Activated naive CD4-positive, alpha-beta T cell treated with anti-CD3 and anti-CD28 coated beads, Interleukin-2, amount 10 ng/mL, durations not matched to agents 7 days and 5 days (primary cell): ENCODE measurements at regions not wholly inside any gene's neighbourhood (a gene's known extent, or its start where the extent isn't known, plus 50 kb on each side); places are given as distances from the start of the nearest gene placed in this dataset.
A peak's percentile ranks its signal among the peaks of the same experiment; 100 is the strongest.
"Not testable (repeated sequence)": the region's sequence is repeated elsewhere in the genome, so short reads cannot be mapped to it uniquely, and the experiment has no call there.

Source experiments
- CTCF ChIA-PET: fragments of 350-600 bp; sonication (Branson Sonifier 250); formaldehyde crosslinking; loops from one replicate; lab custom pipeline; 2021; ENCODE audit warnings: antibody characterized with exemption; lab: Charles Lee
- DNase-seq: peaks from one replicate; pipeline ENCODE4 v3.0.0-alpha.2; 2020
- H3K27ac Mint-ChIP-seq: one replicate; pipeline ENCODE4 v1.8.0; 2021; ENCODE audit warnings: mild to moderate bottlenecking, moderate library complexity, mixed read lengths
- H3K27me3 Mint-ChIP-seq: one replicate; pipeline ENCODE4 v1.8.0; 2021; ENCODE audit warnings: mild to moderate bottlenecking, mixed read lengths
- H3K36me3 Mint-ChIP-seq: one replicate; pipeline ENCODE4 v1.8.0; 2021; ENCODE audit warnings: mixed read lengths
- H3K4me1 Mint-ChIP-seq: one replicate; pipeline ENCODE4 v1.8.0; 2021; ENCODE audit warnings: mixed read lengths
- H3K4me3 Mint-ChIP-seq: one replicate; pipeline ENCODE4 v1.8.0; 2021; ENCODE audit warnings: mild to moderate bottlenecking, moderate library complexity, mixed read lengths
- H3K9me3 Mint-ChIP-seq: one replicate; pipeline ENCODE4 v1.8.0; 2021; ENCODE audit warnings: mixed read lengths

GRCh38 chr5:120108586-120109248, 355.4 kb upstream of the PRR16 start:
- H3K27ac Mint-ChIP-seq, result no peak overlapping the region
- CTCF ChIA-PET, result interaction anchor here (0.7 kb wide), 1 partner anchor 206 kb away, joined by 3 read pairs; no protein-coding TSS in a partner anchor
- peaks cover 7% of the 10 kb centered on the region for H3K27me3 Mint-ChIP-seq
- H3K9me3 Mint-ChIP-seq, result no peaks in the 10 kb centered on the region
- H3K4me3 Mint-ChIP-seq, result no peak overlapping the region
- DNase-seq, result no peak
- H3K36me3 Mint-ChIP-seq, result no peaks in the 10 kb centered on the region
- no peaks in the 10 kb centered on the region for H3K4me1 Mint-ChIP-seq

DNA sequence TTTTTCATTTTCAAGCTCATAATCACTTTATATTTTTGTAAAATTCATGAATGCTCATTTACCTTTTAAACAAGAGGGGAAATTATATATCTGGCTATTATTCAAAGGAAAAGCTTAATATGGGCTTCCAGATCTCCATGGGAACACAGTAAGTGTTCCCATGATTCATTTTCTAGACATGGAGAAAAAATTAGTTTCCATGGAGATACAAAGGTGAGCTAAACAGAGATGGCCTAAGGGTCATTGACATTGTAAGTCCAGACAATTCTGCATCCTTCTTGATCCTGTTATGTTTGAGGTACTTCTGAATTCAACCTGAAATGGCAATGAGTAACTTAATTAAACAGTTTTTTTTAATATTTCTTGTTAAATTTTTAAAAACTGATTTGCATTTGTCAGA, 341.4 kb upstream of the PRR16 start:
- H3K27me3 Mint-ChIP-seq, result no peaks in the 10 kb centered on the region
- H3K27ac Mint-ChIP-seq, result no peak overlapping the region
- peaks cover 2% of the 10 kb centered on the region for H3K9me3 Mint-ChIP-seq
- no peak overlapping the region for H3K4me3 Mint-ChIP-seq
- no peaks in the 10 kb centered on the region for H3K36me3 Mint-ChIP-seq
- CTCF ChIA-PET, result no interaction called here
- no peak for DNase-seq
- no peaks in the 10 kb centered on the region for H3K4me1 Mint-ChIP-seq

DNA sequence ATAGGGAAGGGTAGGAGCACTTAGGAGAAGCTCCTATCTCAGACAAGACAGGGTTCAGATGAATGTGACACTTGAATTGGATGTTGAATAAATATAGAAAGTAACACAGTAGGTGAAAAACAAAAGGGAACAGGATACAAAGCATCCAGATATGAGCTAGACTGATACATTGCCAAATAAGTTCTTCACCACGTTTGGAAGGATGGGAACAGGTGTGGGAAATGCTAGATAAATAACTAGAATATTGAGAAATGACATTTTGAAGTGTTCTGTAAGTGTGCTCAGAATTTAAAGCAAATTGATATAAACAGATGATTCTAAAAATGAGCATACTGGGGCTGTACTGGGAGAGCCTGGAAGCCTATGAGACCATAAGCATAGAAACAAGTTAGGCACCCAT, 340.1 kb upstream of the PRR16 start:
- Mint-ChIP-seq H3K36me3 (no peaks in the 10 kb centered on the region), H3K27me3 (no peaks in the 10 kb centered on the region), H3K4me1 (no peaks in the 10 kb centered on the region), H3K27ac (no peak overlapping the region), H3K4me3 (no peak overlapping the region), H3K9me3 (peaks cover 2% of the 10 kb centered on the region)
- no peak for DNase-seq
- CTCF ChIA-PET, result no interaction called here

DNA sequence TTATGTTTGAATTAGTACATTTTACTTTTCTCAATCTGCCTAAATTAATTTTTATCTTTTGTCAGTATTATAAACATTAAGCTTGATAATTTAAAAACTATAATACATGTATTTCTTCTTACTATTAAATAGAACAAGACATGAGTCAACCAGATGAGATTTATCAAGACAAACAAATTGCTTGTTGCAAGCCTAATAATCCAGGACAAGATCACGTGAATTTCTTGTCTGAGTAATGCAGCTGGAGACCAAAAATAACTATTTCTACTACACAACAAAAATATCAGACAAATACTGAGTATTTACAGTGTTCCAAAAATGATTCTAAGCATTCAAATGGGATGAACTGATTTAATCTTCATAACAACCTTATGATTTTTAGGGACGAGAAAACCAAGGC, 339.1 kb upstream of the PRR16 start:
- Mint-ChIP-seq H3K36me3 (no peaks in the 10 kb centered on the region), H3K9me3 (peaks cover 2% of the 10 kb centered on the region), H3K27me3 (no peaks in the 10 kb centered on the region), H3K27ac (no peak overlapping the region), H3K4me1 (no peaks in the 10 kb centered on the region), H3K4me3 (no peak overlapping the region)
- no peak for DNase-seq
- CTCF ChIA-PET, result interaction anchor here (0.7 kb wide), 1 partner anchor 16 kb away, joined by 3 read pairs; no protein-coding TSS in a partner anchor

DNA sequence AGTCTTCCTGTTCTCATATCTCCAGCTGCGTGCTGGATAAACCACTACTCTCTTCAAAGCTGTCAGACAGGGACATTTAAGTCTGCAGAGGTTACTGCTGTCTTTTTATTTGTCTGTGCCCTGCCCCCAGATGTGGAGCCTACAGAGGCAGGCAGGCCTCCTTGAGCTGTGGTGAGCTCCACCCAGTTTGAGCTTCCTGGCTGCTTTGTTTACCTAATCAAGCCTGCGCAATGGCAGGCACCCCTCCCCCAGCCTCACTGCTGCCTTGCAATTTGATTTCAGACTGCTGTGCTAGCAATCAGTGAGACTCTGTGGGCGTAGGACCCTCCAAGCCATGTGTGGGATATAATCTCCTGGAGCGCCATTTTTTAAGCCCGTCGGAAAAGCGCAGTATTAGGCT, 331.8 kb upstream of the PRR16 start:
- CTCF ChIA-PET, H3K36me3 Mint-ChIP-seq, H3K4me1 Mint-ChIP-seq, H3K27me3 Mint-ChIP-seq, H3K27ac Mint-ChIP-seq: not testable (repeated sequence)
- Mint-ChIP-seq H3K4me3 (peak overlapping the region; percentile 53), H3K9me3 (peaks cover 12% of the 10 kb centered on the region)
- peak; percentile 31 for DNase-seq

- CTCF ChIA-PET, result no interaction called here
Observed at GRCh38 chr5:120134944-120135343, 329.2 kb upstream of the PRR16 start.

DNA sequence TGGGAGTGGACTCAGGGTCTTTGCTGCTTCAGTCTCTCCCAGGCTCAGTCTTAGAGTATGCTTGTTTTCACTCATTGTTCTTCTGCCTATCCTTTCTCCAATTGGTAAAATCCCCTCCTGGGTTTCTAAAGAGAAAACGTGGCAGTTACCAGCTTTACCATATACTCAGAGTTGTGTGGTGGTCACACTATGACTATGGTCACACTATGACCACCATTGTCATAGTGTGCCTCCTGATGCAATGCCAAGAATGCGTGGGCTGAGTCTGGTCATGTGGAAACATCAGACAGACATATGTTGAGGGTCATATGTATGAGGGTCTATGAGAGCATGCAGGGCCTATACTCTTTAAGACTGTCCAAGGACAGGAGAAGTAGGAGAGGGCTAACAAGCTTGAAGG, 326.5 kb upstream of the PRR16 start:
- Mint-ChIP-seq H3K9me3 (peaks cover 4% of the 10 kb centered on the region), H3K4me3 (no peak overlapping the region), H3K27me3 (no peaks in the 10 kb centered on the region), H3K36me3 (no peaks in the 10 kb centered on the region), H3K4me1 (peaks cover 3% of the 10 kb centered on the region), H3K27ac (no peak overlapping the region)
- CTCF ChIA-PET, result no interaction called here
- DNase-seq, result no peak

More at GRCh38 chr5:120134944-120135343, 329.2 kb upstream of the PRR16 start:
- Mint-ChIP-seq H3K4me3 (no peak overlapping the region), H3K27ac (no peak overlapping the region), H3K27me3 (no peaks in the 10 kb centered on the region), H3K4me1 (peaks cover 5% of the 10 kb centered on the region), H3K9me3 (peaks cover 12% of the 10 kb centered on the region), H3K36me3 (no peaks in the 10 kb centered on the region)
- no peak for DNase-seq

GRCh38 chr5:120139039-120139438, 325.1 kb upstream of the PRR16 start:
- H3K36me3 Mint-ChIP-seq, result no peaks in the 10 kb centered on the region

DNA sequence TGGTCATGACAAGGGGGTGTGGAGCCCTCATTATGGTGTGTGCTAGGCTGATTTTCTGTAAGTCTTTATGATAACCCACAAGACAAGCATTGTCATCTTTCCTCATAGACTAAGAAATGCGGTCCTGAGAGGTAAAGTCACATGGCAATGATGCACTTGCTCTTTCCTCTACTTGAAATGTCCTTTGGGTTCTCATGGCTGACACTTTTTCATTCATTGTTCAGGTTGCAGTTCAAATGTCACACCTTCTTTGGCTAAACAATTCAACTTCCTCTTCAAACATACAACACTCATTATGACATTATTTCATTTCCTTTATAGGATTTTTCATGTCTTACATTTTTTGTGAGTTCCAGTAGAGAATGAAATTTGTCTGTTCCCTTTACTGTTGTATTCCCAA, 323.6 kb upstream of the PRR16 start:
- Mint-ChIP-seq H3K9me3 (peaks cover 2% of the 10 kb centered on the region), H3K27me3 (no peaks in the 10 kb centered on the region), H3K36me3 (no peaks in the 10 kb centered on the region), H3K27ac (no peak overlapping the region), H3K4me3 (no peak overlapping the region), H3K4me1 (no peaks in the 10 kb centered on the region)
- CTCF ChIA-PET, result interaction anchor here (0.5 kb wide), 1 partner anchor 16 kb away, joined by 3 read pairs; no protein-coding TSS in a partner anchor
- no peak for DNase-seq

More at GRCh38 chr5:120139039-120139438, 325.1 kb upstream of the PRR16 start:
- H3K4me3 Mint-ChIP-seq, result no peak overlapping the region
- no peaks in the 10 kb centered on the region for H3K27me3 Mint-ChIP-seq
- no peak overlapping the region for H3K27ac Mint-ChIP-seq
- CTCF ChIA-PET, result no interaction called here
- H3K9me3 Mint-ChIP-seq, result peaks cover 2% of the 10 kb centered on the region
- no peaks in the 10 kb centered on the region for H3K4me1 Mint-ChIP-seq
- no peak for DNase-seq

GRCh38 chr5:120141076-120141475, 323.0 kb upstream of the PRR16 start:
- CTCF ChIA-PET, result interaction anchor here (0.5 kb wide), 1 partner anchor 16 kb away, joined by 3 read pairs; no protein-coding TSS in a partner anchor
- Mint-ChIP-seq H3K4me3 (no peak overlapping the region), H3K27me3 (no peaks in the 10 kb centered on the region), H3K4me1 (no peaks in the 10 kb centered on the region), H3K27ac (no peak overlapping the region), H3K36me3 (no peaks in the 10 kb centered on the region), H3K9me3 (peaks cover 5% of the 10 kb centered on the region)
- DNase-seq, result no peak

- H3K36me3 Mint-ChIP-seq, result no peaks in the 10 kb centered on the region
Observed at GRCh38 chr5:120146787-120147186, 317.3 kb upstream of the PRR16 start.

DNA sequence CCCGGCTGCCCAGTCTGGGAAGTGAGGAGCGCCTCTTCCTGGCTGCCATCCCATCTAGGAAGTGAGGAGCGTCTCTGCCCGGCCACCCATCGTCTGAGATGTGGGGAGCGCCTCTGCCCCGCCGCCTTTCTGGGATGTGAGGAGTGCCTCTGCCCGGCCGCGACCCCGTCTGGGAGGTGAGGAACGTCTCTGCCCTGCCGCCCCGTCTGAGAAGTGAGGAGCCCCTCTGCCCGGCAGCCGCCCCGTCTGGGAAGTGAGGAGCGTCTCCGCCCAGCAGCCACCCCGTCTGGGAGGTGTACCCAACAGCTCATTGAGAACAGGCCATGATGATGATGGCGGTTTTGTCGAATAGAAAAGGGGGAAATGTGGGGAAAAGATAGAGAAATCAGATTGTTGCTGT, 316.2 kb upstream of the PRR16 start:
- H3K27me3 Mint-ChIP-seq, H3K27ac Mint-ChIP-seq, CTCF ChIA-PET, DNase-seq, H3K36me3 Mint-ChIP-seq, H3K4me1 Mint-ChIP-seq, H3K9me3 Mint-ChIP-seq, H3K4me3 Mint-ChIP-seq: not testable (repeated sequence)

More at GRCh38 chr5:120146787-120147186, 317.3 kb upstream of the PRR16 start:
- Mint-ChIP-seq H3K27ac (no peak overlapping the region), H3K9me3 (peaks cover 6% of the 10 kb centered on the region), H3K4me3 (no peak overlapping the region), H3K27me3 (no peaks in the 10 kb centered on the region), H3K4me1 (no peaks in the 10 kb centered on the region)
- no peak for DNase-seq
- CTCF ChIA-PET, result no interaction called here

DNA sequence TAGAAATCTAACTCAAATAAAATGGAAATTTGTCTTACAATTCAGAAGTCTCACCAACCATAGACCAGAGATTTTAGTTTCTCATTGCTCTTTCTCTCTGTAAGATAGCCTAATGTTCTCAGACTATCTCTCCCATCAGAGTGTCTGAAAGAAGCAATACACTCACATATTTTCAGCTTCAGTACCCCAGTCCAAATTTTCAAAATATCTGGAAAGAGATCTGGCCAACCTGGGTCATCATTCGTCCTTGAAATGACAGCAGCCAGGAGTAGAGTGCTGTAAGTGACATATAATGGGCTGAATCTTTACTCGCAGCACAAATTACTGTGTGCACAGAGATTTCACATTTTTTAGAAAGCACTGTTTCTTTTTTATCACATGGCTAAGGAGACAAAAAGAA, 313.3 kb upstream of the PRR16 start:
- Mint-ChIP-seq H3K4me3 (no peak overlapping the region), H3K9me3 (peaks cover 3% of the 10 kb centered on the region), H3K27me3 (no peaks in the 10 kb centered on the region), H3K36me3 (no peaks in the 10 kb centered on the region), H3K27ac (no peak overlapping the region), H3K4me1 (no peaks in the 10 kb centered on the region)
- DNase-seq, result no peak
- CTCF ChIA-PET, result no interaction called here

DNA sequence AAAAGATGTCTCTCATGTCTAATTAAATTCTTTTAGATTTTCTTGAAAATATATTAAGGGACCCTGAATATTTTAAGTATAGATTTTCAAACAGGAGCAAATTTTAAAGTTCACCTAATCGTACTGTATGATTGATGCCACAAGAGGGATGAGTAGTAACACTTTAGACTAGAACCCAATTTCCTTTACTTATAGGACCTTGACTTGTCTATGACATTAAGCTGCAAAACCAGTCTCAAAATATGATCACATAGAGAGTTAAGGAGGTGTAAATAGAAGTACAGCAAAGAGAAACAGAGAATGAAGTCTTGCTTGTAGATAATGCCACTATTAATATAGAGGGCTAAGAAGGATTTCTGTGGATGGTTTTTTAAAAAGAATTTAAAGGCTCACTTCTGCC, 312.9 kb upstream of the PRR16 start:
- H3K27me3 Mint-ChIP-seq, result no peaks in the 10 kb centered on the region
- no peaks in the 10 kb centered on the region for H3K9me3 Mint-ChIP-seq
- no peaks in the 10 kb centered on the region for H3K4me1 Mint-ChIP-seq
- DNase-seq, result no peak
- no peaks in the 10 kb centered on the region for H3K36me3 Mint-ChIP-seq
- no peak overlapping the region for H3K4me3 Mint-ChIP-seq
- no peak overlapping the region for H3K27ac Mint-ChIP-seq
- CTCF ChIA-PET, result no interaction called here

GRCh38 chr5:120151825-120152224, 312.3 kb upstream of the PRR16 start:
- no peaks in the 10 kb centered on the region for H3K27me3 Mint-ChIP-seq
- CTCF ChIA-PET, result no interaction called here

More at GRCh38 chr5:120151825-120152224, 312.3 kb upstream of the PRR16 start:
- Mint-ChIP-seq H3K27ac (no peak overlapping the region), H3K9me3 (no peaks in the 10 kb centered on the region), H3K36me3 (no peaks in the 10 kb centered on the region), H3K4me1 (no peaks in the 10 kb centered on the region), H3K4me3 (no peak overlapping the region)
- no peak for DNase-seq
